ENCODE measurements at regions not wholly inside any gene's neighbourhood (a gene's known extent, or its start where the extent isn't known, plus 50 kb on each side); places are given as distances from the start of the nearest gene placed in this dataset.

DNA sequence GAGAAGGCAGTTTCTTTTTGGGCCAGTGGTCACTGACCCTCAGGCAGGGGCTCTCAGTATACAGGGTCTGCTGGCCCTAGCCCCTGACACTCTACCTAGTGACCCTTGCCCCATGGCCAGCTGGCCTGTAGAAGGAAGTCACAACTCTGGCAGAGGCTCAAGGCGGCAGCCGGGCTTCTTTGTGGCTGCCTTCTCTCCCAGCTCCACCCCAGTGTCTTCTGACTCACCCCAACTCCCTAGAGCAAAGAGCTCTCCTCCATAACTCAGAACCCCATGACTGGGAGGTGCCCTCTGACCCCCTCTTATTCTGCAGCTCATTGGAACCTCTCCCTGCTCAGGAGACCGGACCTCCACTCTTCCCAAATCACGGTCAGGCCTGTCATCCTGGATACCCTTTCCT is 358.2 kb downstream of the FGFR2 start:
- intact Hi-C loops (cut with micrococcal nuclease), result no loop called here
- Mint-ChIP-seq H3K36me3 (ENCODE audit: low read depth) (no peaks in the 10 kb centered on the region), H3K4me1 (ENCODE audit: low read depth) (no peaks in the 10 kb centered on the region), H3K27ac (no peak overlapping the region), H3K27me3 (ENCODE audit: low read depth) (peaks cover 6% of the 10 kb centered on the region), H3K9me3 (peaks cover 18% of the 10 kb centered on the region), H3K4me3 (no peak overlapping the region)
- CTCF ChIA-PET, result no interaction called here
- DNase-seq, result no peak

DNA sequence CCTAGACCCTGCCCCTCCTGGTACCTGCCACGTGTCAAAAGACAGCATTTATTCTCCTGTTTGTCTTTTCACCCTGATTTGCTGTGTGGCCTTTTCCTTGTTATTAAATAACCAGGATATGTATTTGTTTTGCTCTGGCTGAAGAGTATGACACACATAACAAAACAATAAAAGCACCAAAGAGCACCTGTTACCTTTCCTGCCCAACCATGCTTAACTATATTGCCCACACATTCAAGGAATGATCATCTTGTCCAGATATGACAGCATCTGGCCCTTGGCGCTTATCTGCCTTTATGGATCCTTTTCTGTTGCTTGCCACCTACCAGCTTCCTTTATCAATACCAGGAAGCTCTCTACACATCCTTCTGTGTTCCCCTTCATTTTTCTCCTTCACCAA is 357.7 kb downstream of the FGFR2 start:
- no peak for DNase-seq
- Mint-ChIP-seq H3K4me1 (ENCODE audit: low read depth) (no peaks in the 10 kb centered on the region), H3K36me3 (ENCODE audit: low read depth) (no peaks in the 10 kb centered on the region), H3K4me3 (no peak overlapping the region), H3K27me3 (ENCODE audit: low read depth) (peaks cover 6% of the 10 kb centered on the region), H3K9me3 (peaks cover 17% of the 10 kb centered on the region), H3K27ac (no peak overlapping the region)
- CTCF ChIA-PET, result interaction anchor here (0.6 kb wide), 1 partner anchor 578 kb away, joined by 3 read pairs; no protein-coding TSS in a partner anchor
- intact Hi-C loops (cut with micrococcal nuclease), result no loop called here

DNA sequence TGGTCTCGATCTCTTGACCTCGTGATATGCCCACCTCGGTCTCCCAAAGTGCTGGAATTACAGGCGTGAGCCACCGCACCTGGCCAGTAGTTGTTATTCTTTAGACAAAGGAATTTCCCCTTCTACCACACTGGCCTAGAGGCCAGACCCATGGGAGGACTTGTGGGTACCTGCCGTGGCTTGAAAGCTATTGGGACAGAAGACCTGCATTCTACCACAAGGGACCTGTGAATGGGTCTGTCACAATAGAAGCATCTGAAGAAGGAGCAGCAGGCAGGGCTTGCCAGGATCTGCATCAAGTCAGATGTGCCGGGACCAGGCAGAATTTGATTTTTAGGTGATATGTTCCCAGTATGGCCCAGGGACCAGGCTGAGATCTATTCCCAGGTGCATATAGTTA is 356.9 kb downstream of the FGFR2 start:
- H3K36me3 Mint-ChIP-seq (ENCODE audit: low read depth), result no peaks in the 10 kb centered on the region
- no peak for DNase-seq
- H3K4me3 Mint-ChIP-seq, result no peak overlapping the region
- H3K27ac Mint-ChIP-seq, result no peak overlapping the region
- H3K4me1 Mint-ChIP-seq (ENCODE audit: low read depth), result no peaks in the 10 kb centered on the region
- H3K9me3 Mint-ChIP-seq, result peaks cover 12% of the 10 kb centered on the region
- CTCF ChIA-PET, result interaction anchor here (0.6 kb wide), 1 partner anchor 577 kb away, joined by 3 read pairs; no protein-coding TSS in a partner anchor
- intact Hi-C loops (cut with micrococcal nuclease), result no loop called here
- H3K27me3 Mint-ChIP-seq (ENCODE audit: low read depth), result peaks cover 5% of the 10 kb centered on the region

DNA sequence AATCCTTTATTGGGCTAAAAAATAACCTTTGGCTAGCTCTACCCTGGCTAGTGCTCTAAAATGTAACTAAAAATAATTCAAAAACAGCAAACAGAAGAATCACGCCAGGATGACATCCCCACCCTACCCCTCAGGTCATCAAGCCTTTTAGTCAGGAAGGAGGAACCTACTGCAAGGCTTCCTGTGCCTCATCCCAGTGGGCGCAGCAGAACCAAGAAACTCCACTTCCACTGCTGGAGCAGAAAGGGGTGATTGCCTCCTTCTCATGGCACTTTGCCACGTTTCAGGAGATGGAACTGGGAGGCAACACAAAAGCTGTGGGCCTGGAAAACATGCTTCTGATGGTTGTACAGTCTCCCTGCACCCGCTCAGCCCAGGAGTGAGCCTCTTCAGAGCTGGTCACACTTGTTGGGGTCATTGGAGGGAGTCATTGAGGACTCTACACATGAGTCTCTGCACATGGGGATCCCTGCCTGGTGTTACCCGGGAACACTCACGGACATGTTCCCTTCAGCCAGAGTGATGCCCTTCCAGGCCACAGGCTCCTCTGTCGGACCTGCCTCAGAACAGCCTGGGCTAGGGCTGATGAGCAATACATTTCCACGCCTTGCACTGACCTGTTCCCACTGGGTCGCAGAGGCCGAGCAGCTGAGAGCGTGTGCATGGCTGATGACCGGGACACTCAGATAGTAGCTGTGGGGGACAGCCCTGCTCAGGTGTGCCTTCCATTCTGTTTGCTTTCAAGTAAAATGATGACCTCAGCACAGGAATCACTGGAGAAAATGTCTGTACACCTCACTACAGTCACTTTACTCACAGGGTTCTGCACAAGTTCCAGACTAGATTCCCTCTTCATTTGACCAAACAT is 355.3 kb downstream of the FGFR2 start:
- intact Hi-C loops (cut with micrococcal nuclease), result no loop called here
- DNase-seq, result no peak
- peaks cover 10% of the 10 kb centered on the region for H3K27me3 Mint-ChIP-seq (ENCODE audit: low read depth)
- H3K27ac Mint-ChIP-seq, result no peak overlapping the region
- no peak overlapping the region for H3K4me3 Mint-ChIP-seq
- peaks cover 4% of the 10 kb centered on the region for H3K9me3 Mint-ChIP-seq
- no peaks in the 10 kb centered on the region for H3K36me3 Mint-ChIP-seq (ENCODE audit: low read depth)
- no peaks in the 10 kb centered on the region for H3K4me1 Mint-ChIP-seq (ENCODE audit: low read depth)
- CTCF ChIA-PET, result no interaction called here

DNA sequence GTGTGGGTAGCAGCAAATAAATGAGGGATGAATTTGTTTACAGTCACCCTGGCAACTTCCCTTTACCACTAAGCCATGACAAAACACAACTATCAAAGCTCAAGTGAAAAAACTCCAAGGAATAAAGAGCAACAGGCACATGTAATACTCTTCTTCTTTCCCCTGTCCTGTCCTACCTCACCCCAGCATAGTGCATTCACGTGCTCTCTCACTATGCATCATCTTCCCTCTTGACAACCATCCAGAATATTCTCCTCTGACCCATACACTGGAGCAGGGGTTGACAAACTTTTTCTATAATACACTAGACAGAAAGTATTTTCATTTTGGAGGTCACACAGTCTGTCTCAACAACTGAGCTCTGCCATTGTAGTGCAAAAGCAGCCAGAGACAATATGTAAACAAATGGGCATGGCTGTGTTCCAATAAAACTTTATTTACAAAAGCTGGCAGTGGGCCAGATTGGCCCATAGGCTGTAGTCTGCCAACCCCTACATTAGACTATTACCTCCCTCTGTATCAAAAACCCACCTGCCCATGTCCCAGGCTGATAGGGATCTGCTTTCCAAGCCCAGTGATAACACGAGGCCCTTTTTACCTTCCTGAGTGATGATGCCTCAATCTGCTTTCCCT is 354.5 kb downstream of the FGFR2 start:
- no peak overlapping the region for H3K4me3 Mint-ChIP-seq
- intact Hi-C loops (cut with micrococcal nuclease), result no loop called here
- CTCF ChIA-PET, result no interaction called here
- no peaks in the 10 kb centered on the region for H3K9me3 Mint-ChIP-seq
- H3K27ac Mint-ChIP-seq, result no peak overlapping the region
- H3K4me1 Mint-ChIP-seq (ENCODE audit: low read depth), result no peaks in the 10 kb centered on the region
- no peak for DNase-seq
- peaks cover 10% of the 10 kb centered on the region for H3K27me3 Mint-ChIP-seq (ENCODE audit: low read depth)
- H3K36me3 Mint-ChIP-seq (ENCODE audit: low read depth), result no peaks in the 10 kb centered on the region

DNA sequence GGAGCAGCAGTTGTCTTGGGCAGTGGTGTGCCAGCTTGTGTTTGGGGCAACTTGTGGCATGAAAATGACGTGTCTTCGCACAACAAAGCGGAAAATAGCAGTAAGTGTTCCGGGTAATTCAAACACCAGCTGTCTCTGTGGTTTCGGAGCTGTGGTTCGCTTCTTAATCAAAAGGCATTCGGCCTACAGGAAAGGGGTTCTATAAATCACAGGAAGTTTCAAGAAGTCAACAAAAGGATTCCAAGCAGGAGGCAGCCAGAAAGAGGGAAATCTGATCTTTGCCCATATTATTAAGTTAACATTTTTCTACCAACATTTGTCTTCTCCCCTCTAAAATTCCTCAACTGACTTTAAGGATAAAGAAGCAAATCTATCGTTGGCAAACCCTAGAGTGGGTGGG is 353.4 kb downstream of the FGFR2 start:
- CTCF ChIA-PET, result no interaction called here

DNA sequence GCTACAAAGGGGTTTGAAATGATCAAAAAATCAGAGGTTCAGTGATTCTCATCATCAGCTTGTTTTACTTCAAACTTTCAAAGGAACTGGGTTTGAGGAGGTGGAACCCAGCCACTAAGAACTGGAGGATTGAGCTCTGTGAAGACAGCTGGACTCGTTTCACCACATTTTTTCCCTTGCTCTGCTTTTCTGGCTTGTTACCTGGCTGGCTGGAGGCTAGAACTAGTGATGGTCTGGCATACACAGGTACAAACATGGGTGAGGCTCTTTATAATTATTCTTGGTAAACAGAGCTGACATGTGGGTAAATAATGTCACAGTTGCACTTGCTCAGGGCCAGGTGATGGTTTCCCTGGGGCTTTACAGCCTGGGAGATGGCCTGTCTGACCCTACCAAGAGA is 352.5 kb downstream of the FGFR2 start:
- CTCF ChIA-PET, result no interaction called here
- no peaks in the 10 kb centered on the region for H3K36me3 Mint-ChIP-seq (ENCODE audit: low read depth)
- no peaks in the 10 kb centered on the region for H3K4me1 Mint-ChIP-seq (ENCODE audit: low read depth)
- DNase-seq, result no peak
- H3K27me3 Mint-ChIP-seq (ENCODE audit: low read depth), result peaks cover 13% of the 10 kb centered on the region
- H3K9me3 Mint-ChIP-seq, result no peaks in the 10 kb centered on the region
- intact Hi-C loops (cut with micrococcal nuclease), result no loop called here
- H3K4me3 Mint-ChIP-seq, result no peak overlapping the region
- H3K27ac Mint-ChIP-seq, result no peak overlapping the region

More for the DNA sequence above, 353.4 kb downstream of the FGFR2 start:
- DNase-seq, result no peak
- H3K36me3 Mint-ChIP-seq (ENCODE audit: low read depth), result no peaks in the 10 kb centered on the region
- intact Hi-C loops (cut with micrococcal nuclease), result no loop called here
- no peaks in the 10 kb centered on the region for H3K9me3 Mint-ChIP-seq
- peaks cover 10% of the 10 kb centered on the region for H3K27me3 Mint-ChIP-seq (ENCODE audit: low read depth)
- H3K4me3 Mint-ChIP-seq, result no peak overlapping the region
- H3K27ac Mint-ChIP-seq, result no peak overlapping the region
- H3K4me1 Mint-ChIP-seq (ENCODE audit: low read depth), result no peaks in the 10 kb centered on the region

DNA sequence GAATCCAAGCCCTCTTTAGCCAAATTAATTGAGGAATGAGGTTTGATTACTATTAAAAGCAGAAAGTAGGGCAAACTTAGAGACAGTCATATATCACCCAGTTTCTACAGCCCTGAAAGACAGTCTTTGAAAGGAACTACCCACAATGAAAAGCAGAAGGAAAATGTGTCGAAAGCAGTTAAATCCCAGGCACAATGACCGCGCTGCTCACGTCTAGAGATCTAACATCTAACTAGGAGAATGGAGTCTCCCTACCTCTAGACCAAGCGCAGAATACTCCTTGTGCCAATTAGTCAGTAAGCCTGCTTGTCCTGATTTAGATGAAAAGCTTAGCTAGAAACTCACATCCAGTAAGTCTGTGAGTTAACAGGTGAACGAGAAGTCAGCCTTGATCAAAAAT is 350.0 kb downstream of the FGFR2 start:
- Mint-ChIP-seq H3K4me3 (no peak overlapping the region), H3K27ac (no peak overlapping the region), H3K4me1 (ENCODE audit: low read depth) (no peaks in the 10 kb centered on the region), H3K9me3 (no peaks in the 10 kb centered on the region), H3K27me3 (ENCODE audit: low read depth) (peaks cover 15% of the 10 kb centered on the region), H3K36me3 (ENCODE audit: low read depth) (no peaks in the 10 kb centered on the region)
- DNase-seq, result no peak
- intact Hi-C loops (cut with micrococcal nuclease), result no loop called here
- CTCF ChIA-PET, result no interaction called here

DNA sequence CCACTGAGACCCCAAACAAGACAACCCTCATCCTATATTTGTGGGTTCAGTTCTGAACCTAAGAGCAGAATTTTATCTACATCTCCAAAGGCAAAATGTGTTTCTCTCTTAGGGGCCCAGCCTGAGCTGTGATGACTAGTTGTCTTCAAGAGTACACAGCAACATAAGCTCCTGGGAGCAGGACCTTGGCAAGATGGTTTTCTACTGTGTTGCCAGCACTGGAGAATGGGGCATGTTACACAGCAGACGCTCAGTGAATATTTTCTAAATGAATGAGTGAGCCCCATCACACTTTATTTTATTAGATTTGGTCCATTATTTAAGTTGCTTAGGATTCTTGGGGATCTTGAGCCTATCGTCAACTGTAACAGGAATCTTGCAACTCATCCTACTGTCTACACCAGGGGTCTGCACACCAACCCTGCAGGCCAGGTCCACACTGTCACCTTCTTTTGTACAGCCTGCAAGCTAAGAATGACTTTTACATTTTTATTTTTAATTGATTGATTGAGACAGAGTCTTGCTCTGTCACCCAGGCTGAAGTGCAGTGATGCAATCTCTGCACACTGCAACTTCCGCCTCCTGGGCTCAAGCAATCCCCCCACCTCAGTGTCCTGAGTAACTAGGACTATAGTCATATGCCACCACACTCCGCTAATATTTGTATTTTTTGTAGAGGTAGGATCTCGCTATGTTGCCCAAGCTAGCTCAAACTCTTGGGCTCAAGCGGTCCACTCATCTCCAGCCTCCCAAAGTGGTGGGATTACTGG is 347.1 kb downstream of the FGFR2 start:
- CTCF ChIA-PET, result interaction anchor here (0.6 to 1.1 kb wide), 3 partner anchors 12 to 302 kb away, joined by 3 read pairs; no protein-coding TSS in a partner anchor
- H3K4me3 Mint-ChIP-seq, result no peak overlapping the region
- no peak overlapping the region for H3K27ac Mint-ChIP-seq
- no peaks in the 10 kb centered on the region for H3K4me1 Mint-ChIP-seq (ENCODE audit: low read depth)
- intact Hi-C loops (cut with micrococcal nuclease), result no loop called here
- DNase-seq, result no peak
- H3K36me3 Mint-ChIP-seq (ENCODE audit: low read depth), result no peaks in the 10 kb centered on the region
- H3K27me3 Mint-ChIP-seq (ENCODE audit: low read depth), result peaks cover 14% of the 10 kb centered on the region
- H3K9me3 Mint-ChIP-seq, result no peaks in the 10 kb centered on the region

DNA sequence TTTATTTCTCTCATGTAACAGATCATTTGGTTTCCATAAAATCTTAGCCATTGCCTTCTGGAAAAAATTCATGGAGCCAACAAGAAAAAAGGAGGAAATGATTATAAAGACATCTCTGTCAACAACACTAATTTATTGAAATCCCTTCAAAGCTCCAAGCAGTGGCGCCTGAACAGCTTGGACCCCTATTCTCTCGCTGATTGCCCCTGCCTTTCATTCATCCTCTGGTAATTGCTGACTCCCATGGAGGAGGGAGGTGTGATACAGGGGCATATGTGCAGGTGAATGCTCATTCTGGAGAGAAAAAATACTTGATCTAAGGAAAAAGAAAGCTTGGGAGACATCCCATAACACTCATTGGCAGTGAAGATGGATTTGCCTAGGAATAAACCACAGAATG is 345.5 kb downstream of the FGFR2 start:
- DNase-seq, result no peak
- no peaks in the 10 kb centered on the region for H3K36me3 Mint-ChIP-seq (ENCODE audit: low read depth)
- intact Hi-C loops (cut with micrococcal nuclease), result no loop called here
- no peaks in the 10 kb centered on the region for H3K4me1 Mint-ChIP-seq (ENCODE audit: low read depth)
- CTCF ChIA-PET, result no interaction called here
- H3K27ac Mint-ChIP-seq, result no peak overlapping the region
- no peaks in the 10 kb centered on the region for H3K9me3 Mint-ChIP-seq
- peaks cover 8% of the 10 kb centered on the region for H3K27me3 Mint-ChIP-seq (ENCODE audit: low read depth)
- no peak overlapping the region for H3K4me3 Mint-ChIP-seq

DNA sequence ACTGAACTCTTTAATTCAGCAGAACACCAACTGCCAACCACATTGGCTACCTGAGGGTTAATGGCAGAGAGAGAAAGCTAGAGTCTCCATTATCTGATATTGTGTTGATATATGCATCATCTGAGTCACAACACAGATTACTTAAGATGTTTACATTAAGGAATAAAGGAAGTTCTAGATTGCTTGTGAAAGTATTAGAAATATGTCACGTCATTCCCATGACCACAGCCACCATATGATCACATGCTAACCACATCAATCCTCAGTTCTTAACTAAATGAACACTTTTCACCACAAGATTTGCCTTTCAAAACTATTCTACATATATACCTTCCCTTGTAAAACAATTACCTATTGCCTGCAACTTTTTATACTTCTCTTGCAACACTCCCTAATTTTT is 337.9 kb downstream of the FGFR2 start:
- Mint-ChIP-seq H3K4me3 (no peak overlapping the region), H3K36me3 (ENCODE audit: low read depth) (no peaks in the 10 kb centered on the region), H3K9me3 (no peaks in the 10 kb centered on the region), H3K27ac (no peak overlapping the region), H3K4me1 (ENCODE audit: low read depth) (no peaks in the 10 kb centered on the region), H3K27me3 (ENCODE audit: low read depth) (peaks cover 2% of the 10 kb centered on the region)
- no peak for DNase-seq
- CTCF ChIA-PET, result no interaction called here
- intact Hi-C loops (cut with micrococcal nuclease), result no loop called here

DNA sequence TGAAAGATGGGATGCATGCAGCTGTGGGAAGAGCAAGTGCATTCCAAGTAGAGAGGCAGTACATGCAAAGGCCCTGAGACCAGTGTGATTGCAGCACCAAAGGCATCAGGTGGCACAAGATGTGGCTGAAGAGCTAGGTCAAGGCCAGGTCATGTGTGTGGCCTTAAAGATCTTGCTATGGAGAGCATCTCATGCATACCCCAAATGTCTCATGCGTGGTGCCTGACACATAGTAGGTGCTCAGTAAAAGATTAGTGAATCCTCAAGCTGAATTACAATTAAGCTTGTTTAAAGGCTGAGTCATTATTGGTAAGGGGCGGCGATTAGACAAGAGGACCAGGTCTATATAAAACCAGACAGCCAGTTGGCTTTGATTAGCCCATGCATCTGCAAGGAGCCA is 336.6 kb downstream of the FGFR2 start:
- H3K4me3 Mint-ChIP-seq, result no peak overlapping the region
- no peaks in the 10 kb centered on the region for H3K4me1 Mint-ChIP-seq (ENCODE audit: low read depth)
- DNase-seq, result no peak
- no peaks in the 10 kb centered on the region for H3K36me3 Mint-ChIP-seq (ENCODE audit: low read depth)
- H3K27ac Mint-ChIP-seq, result no peak overlapping the region
- CTCF ChIA-PET, result no interaction called here
- H3K9me3 Mint-ChIP-seq, result no peaks in the 10 kb centered on the region
- no peaks in the 10 kb centered on the region for H3K27me3 Mint-ChIP-seq (ENCODE audit: low read depth)
- intact Hi-C loops (cut with micrococcal nuclease), result no loop called here

All from activated naive CD4-positive, alpha-beta T cell treated with anti-CD3 and anti-CD28 coated beads for 36 hours (primary cell).